HG03064 (cell line): ENCODE measurements at regions not wholly inside any gene's neighbourhood (a gene's known extent, or its start where the extent isn't known, plus 50 kb on each side); places are given as distances from the start of the nearest gene placed in this dataset.
"Not testable (repeated sequence)": the region's sequence is repeated elsewhere in the genome, so short reads cannot be mapped to it uniquely, and the experiment has no call there.

Source experiments
- ATAC-seq: cut with Tn5 transposase; IDR thresholded peaks from one replicate; pipeline ENCODE4 v1.9.1; 2021; ENCODE audit warnings: low read depth; ENCODE audit not compliant: unreplicated experiment

DNA sequence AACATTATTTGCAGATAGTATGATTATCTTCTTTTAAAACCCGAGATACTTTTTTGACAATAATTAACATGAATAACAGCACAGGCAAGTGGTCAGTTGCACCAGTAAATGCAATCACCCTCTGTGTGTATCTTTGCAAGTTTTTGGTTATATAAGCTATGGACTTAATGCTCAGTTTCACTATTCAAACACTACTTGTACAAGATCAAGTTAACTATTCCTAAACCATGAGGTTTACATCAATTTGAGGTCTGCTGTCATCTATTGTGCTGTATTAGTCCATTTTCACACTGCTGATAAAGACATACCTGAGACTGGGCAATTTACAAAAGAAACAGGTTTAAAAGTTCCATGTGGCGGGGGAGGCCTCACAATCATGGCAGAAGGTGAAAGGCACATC, 323.2 kb downstream of the NR4A2 start:
- no peak for ATAC-seq

- ATAC-seq, result no peak
These were observed 325.6 kb downstream of the NR4A2 start for GRCh38 chr2:156006721-156007618.

DNA sequence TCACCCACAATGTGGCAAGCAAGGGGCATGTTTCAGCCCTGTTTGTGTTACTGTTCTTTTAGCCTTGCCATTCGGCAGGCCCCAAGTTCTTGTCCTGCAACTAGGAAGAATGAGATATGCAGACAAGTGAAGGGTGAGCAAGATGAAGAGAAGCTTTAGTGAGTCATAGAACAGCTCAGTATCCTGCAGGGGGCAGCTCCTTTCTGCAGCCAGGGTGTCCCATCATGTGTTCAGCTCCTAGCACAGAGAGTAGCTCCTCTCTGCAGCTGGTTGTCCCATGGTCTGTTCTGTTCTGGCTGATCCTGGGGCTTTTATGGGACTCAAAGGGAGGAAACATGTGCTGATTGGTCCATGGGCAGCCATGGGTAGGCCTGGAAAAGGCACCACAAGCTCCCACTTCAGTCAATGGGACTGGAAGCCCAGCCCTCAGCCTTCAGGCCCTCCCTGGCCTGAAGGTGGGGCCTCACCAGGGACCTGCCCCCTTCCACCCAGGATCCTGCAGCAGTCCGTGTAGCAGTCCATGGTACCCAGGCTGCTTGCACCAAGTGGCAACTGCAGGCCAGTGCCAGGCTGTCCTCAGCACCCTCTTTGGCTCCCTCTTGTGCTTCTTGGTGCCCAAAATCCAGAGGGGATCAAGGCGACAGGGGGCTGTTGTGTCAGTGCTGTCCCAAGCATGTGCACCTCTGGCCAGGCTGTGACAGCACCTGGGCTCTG, 326.4 kb downstream of the NR4A2 start:
- ATAC-seq, result no peak

DNA sequence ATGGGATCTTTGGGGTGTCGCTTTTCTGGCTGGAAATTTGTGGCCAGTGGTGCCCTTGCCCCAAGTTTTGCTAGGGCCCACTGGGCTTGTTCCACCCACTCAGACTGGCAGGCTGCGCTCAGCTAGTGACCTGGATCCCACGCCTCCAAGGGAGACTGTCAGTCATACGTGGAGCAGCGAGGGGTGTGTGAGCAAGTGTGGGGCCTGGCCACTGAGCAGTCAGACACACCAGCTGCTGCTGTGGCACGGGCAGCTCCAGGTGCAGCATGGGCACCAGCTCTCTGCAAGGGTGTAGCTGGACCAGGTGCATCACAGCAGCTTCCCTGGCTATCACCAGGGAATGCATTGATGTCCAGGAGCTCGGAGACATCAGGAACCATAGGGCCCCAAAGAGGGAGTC, 327.0 kb downstream of the NR4A2 start:
- ATAC-seq, result no peak

GRCh38 chr2:156004459-156004858, 328.1 kb downstream of the NR4A2 start:
- ATAC-seq, result no peak

GRCh38 chr2:156003780-156004179, 328.7 kb downstream of the NR4A2 start:
- no peak for ATAC-seq

DNA sequence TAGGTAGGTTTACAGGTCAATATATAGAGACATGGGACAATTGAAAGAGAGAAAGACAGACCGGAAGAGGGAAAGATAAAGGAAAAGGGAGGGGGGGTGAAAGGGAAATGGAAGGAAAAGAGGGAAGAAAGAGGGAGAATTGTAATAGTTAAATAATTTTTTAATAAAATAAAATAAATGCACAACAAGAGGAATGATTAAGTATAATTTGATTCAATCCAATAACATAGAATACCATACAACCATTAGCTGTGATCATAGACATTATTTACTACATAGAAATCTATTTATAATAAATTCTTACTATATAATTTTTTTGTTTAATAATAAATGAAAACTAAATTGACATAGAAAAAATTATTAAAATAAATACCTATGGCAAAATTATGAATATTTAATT, 330.7 kb downstream of the NR4A2 start:
- ATAC-seq, result no peak

DNA sequence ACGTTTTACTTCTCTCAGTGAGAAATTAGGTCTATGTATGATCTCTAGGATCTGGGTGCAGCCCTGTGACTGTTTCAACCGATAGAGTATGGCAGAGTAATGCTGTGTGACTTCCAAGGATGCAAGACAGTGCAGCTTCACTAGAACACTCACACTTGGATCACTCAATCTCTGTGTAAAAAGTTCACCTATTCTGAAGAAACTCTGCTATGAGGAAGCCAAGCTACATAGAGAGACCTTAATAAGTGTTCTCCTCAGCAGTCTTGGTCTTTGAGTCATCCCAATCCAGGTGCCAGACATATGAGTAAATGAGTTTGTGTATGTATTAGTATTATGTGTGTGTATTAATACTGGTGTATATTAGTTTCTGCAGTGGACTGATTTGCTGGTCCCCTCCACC, 335.0 kb downstream of the NR4A2 start:
- ATAC-seq, result no peak

DNA sequence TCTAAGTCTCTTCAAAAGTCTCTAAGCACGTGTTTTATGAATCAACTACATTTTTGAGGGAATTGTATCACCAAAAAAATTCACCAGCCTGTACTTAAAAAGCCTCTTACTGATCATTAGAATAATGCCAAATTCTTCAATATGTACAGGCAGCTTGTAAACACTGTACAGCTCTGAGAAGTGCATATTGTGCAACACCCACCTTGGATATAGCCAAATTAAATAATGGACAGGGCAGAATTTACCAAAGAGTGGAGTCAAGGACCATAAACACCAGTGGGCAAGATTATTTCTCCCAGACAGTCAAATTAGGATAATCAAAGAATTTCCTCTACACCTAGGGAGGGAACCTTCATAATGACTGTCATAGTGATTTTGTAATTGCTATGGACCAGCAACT, 338.2 kb downstream of the NR4A2 start:
- no peak for ATAC-seq

- ATAC-seq, result no peak
These were observed 348.7 kb downstream of the NR4A2 start for GRCh38 chr2:155983845-155984244.

DNA sequence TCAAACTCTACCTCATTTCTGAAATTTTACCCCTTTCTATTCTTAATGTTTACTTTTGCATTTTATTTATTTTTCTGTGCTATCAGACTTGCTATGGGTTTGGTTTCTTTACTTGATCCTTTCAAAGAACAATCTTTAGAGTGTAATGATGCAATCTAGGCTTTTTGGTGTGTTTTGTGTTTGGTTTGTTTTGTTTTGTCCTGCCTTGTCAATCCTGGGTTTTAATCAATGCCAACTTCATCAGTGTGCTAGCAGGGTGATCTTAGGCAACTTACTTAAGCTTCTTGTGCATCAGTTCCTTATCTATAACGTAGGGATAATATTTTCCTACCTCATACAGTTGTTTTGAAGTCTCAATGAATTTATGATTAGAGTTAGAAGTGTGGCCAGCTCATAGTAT, 350.4 kb downstream of the NR4A2 start:
- ATAC-seq, result no peak

GRCh38 chr2:155980941-155981560, 351.5 kb downstream of the NR4A2 start:
- no peak for ATAC-seq

GRCh38 chr2:155975734-155976133, 356.8 kb downstream of the NR4A2 start:
- ATAC-seq, result no peak

DNA sequence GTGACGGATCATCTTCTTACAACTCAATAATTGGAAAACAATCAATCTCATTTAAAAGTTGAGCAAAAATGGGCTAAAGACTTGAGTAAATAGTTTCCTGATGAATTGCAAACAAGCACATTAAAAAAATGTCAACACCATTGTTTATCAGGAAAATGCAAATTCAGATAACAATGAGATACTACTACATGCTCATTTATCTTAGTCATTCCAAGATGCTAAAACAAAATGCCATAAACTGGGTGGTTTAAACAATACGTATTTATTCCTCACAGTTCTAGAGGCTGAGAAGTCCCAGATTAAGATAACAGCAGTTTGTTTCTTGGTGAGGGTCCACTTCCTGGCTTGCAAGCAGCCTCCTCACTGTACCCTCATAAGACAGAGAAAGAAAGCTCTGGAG, 359.6 kb downstream of the NR4A2 start:
- no peak for ATAC-seq

DNA sequence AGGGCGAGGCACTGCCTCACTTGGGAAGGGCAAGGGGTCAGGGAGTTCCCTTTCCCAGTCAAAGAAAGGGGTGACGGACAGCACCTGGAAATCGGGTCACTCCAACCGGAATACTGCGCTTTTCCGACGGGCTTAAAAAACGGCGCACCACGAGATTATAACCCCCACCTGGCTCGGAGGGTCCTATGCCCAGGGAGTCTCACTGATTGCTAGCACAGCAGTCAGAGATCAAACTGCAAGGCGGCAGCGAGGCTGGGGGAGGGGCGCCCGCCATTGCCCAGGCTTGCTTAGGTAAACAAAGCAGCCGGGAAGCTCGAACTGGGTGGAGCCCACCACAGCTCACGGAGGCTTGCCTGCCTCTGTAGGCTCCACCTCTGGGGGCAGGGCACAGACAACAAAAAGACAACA, 366.5 kb downstream of the NR4A2 start:
- not testable (repeated sequence) for ATAC-seq

GRCh38 chr2:155965415-155966063, 367.0 kb downstream of the NR4A2 start:
- no peak for ATAC-seq

DNA sequence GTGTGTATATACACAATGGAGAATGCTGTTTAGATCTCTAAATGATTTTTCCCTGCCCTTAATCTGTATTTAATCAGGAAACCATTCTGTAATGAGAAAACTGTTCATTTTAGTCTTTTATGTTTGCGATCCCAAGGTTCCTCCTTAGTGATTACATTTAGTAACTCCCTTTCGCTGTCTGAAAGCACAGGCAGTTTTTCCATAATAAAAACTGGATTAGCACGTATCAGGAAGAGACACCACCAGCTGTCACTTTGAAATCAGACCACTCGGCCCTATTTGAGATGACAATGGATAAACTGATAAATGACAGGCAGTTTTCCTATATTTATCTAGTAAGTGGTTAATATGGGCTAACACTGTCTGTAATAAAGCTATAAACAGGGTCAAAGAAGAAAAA, 370.9 kb downstream of the NR4A2 start:
- ATAC-seq, result no peak

DNA sequence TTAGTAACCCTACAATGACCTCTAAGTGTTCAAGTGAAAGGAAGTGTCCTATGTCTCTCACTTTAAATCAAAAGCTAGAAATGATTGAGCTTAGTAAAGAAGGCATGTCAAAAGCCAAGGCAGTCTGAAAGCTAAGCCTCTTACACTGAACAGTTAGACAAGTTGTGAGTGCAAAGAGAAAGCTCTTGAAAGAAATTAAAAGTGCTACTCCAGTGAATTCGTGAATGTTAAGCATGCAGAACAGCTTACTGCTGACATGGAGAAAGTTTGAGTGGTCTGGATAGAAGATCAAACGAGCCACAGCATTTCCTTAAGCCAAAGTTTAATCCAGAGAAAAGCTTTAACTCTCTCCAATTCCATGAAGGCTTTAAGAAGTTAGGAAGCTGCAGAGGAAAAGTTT, 373.7 kb downstream of the NR4A2 start:
- no peak for ATAC-seq

- no peak for ATAC-seq
These were observed 385.5 kb downstream of the NR4A2 start for GRCh38 chr2:155947069-155947468.

- ATAC-seq, result no peak
These were observed 388.3 kb downstream of the NR4A2 start for GRCh38 chr2:155944218-155944617.

GRCh38 chr2:155930312-155930711, 402.2 kb downstream of the NR4A2 start:
- no peak for ATAC-seq
